Natural killer cell (primary cell): ENCODE measurements at regions not wholly inside any gene's neighbourhood (a gene's known extent, or its start where the extent isn't known, plus 50 kb on each side); places are given as distances from the start of the nearest gene placed in this dataset.
"Not testable (repeated sequence)": the region's sequence is repeated elsewhere in the genome, so short reads cannot be mapped to it uniquely, and the experiment has no call there.

Experiments used
- ATAC-seq, 3 donors: fragments of 150-1000 bp in 2 of 3; fragments of 200-7000 bp in 1 of 3; cut with Tn5 transposase; 1 replicate in 1 of 3; 2 replicates in 2 of 3; pipeline ENCODE4 v1.10.0; 2021; ENCODE audit warnings: mild to moderate bottlenecking in 2 of 3, moderate library complexity in 2 of 3
- DNase-seq, 2 donors: peaks; one replicate each; pipeline versions ENCODE4 v3.0.0 to v3.0.0-alpha.2; 2013 to 2021; ENCODE audit warnings: mixed read lengths in 1 of 2
- H3K27ac ChIP-seq: one replicate; pipeline ENCODE4 v1.5.1; 2013; ENCODE audit warnings: mild to moderate bottlenecking, low read length
- H3K27me3 ChIP-seq: one replicate; pipeline ENCODE4 v1.6.1; 2013; ENCODE audit warnings: low read length; ENCODE audit not compliant: control insufficient read depth, insufficient read depth
- H3K36me3 ChIP-seq: one replicate; pipeline ENCODE4 v1.6.1; 2013; ENCODE audit warnings: low read length; ENCODE audit not compliant: control insufficient read depth, insufficient read depth
- H3K4me1 ChIP-seq: one replicate; pipeline ENCODE4 v1.6.1; 2013; ENCODE audit warnings: low read length; ENCODE audit not compliant: control insufficient read depth, insufficient read depth
- H3K4me3 ChIP-seq: one replicate; pipeline ENCODE4 v1.5.1; 2013; ENCODE audit warnings: low read length
- H3K9me3 ChIP-seq: one replicate; pipeline ENCODE4 v1.6.1; 2013; ENCODE audit warnings: low read length; ENCODE audit not compliant: control insufficient read depth, insufficient read depth
- H3K27ac Mint-ChIP-seq, 2 donors: one replicate each; pipeline ENCODE4 v1.8.0; 2022; ENCODE audit warnings: mild to moderate bottlenecking in 2 of 2, mixed read lengths in 2 of 2, moderate library complexity in 1 of 2
- H3K27me3 Mint-ChIP-seq, 2 donors: one replicate each; pipeline ENCODE4 v1.8.0; 2022; ENCODE audit warnings: low read depth in 2 of 2, mixed read lengths in 2 of 2
- H3K36me3 Mint-ChIP-seq: one replicate; pipeline ENCODE4 v1.8.0; 2022; ENCODE audit warnings: mixed read lengths
- H3K4me1 Mint-ChIP-seq, 2 donors: one replicate each; pipeline ENCODE4 v1.8.0; 2022; ENCODE audit warnings: mixed read lengths in 2 of 2
- H3K4me3 Mint-ChIP-seq: one replicate; pipeline ENCODE4 v1.8.0; 2022; ENCODE audit warnings: mild to moderate bottlenecking, moderate library complexity, mixed read lengths
- H3K9me3 Mint-ChIP-seq, 2 donors: one replicate each; pipeline ENCODE4 v1.8.0; 2022; ENCODE audit warnings: mixed read lengths in 2 of 2
- CTCF ChIP-seq: fragments of 200-600 bp; IDR thresholded peaks from one replicate; pipeline ENCODE4 v1.8.0; 2022; ENCODE audit warnings: antibody characterized with exemption
- WGBS: methylation state at CpG from one replicate; pipeline ENCODE4 v1.1.7; 2013; ENCODE audit warnings: missing lambda C conversion rate; ENCODE audit not compliant: insufficient coverage; 5-methylcytosine and 5-hydroxymethylcytosine counted together
- intact Hi-C: fragments of 100-400 bp; cut with micrococcal nuclease; formaldehyde crosslinking; loops from one replicate; pipeline ENCODE4 v1.14.2; 2022

DNA sequence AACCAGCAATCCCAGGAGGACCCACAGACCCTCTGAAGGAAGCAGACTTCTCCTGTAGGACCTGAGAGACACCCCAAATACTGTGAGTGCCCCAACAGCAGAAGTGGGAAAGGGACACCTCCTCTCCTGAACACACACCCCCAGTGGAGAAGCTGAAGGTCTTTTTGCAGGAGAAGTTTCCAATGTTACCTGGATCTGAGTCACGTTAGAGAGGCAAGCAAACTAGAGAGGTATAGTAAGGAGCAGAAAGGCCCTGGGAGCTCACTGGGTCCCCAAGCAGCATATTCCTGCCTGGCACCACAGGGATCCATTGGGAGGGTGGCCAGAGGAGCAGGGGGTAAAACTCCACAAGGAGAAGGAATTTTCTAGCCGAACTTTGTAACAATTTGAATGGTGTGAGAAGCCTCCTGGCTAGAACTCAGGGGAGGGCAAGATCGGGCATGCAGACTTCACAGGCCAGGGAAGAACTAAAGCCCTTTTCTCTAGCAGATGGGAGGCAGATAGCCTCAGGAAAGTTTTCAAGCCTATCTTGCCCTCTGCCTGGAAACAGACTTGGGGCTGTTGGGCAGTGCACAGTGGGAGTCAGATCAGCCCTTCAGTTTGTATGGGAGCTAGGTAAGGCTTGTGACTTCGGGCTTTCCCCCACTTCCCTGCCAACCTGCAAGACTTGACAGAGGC, 68.2 kb upstream of the SSTR4 start:
- Mint-ChIP-seq H3K9me3 (no peaks in the 10 kb centered on the region), H3K27ac (no peak overlapping the region), H3K4me1 (no peaks in the 10 kb centered on the region), H3K27me3 (peaks cover 12 to 16% of the 10 kb centered on the region in 2 donors), H3K4me3 (no peak overlapping the region), H3K36me3 (no peaks in the 10 kb centered on the region)
- Histone ChIP-seq H3K4me1 (no peaks in the 10 kb centered on the region), H3K27me3 (no peaks in the 10 kb centered on the region), H3K9me3 (no peaks in the 10 kb centered on the region), H3K27ac (no peak overlapping the region), H3K36me3 (no peaks in the 10 kb centered on the region), H3K4me3 (no peak overlapping the region)
- no peak for TF ChIP-seq CTCF
- 85% methylated on average over 4 of the region's 4 CpGs for WGBS
- intact Hi-C loops = no loop called here
- ATAC-seq (no peak), DNase-seq (no peak)

DNA sequence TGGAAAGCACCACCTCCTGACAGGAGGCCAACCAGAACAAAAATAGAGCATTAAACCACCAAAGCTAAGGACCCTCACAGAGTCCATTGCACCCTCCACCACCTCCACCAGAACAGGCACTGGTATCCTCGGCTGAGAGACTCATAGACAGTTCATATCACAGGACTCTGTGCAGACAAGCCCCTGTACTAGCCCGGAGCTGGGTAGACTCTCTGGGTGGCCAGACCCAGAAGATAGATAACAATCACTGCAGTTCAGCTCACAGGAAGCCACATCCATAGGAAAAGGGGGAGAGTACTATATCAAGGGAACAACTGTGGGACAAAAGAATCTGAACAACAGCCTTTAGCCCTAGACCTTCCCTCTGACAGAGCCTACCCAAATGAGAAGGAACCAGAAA, 67.4 kb upstream of the SSTR4 start:
- WGBS = 81% methylated on average over 2 of the region's 2 CpGs
- H3K9me3 ChIP-seq, H3K4me1 ChIP-seq, intact Hi-C loops, H3K27me3 ChIP-seq, H3K4me1 Mint-ChIP-seq, DNase-seq, H3K9me3 Mint-ChIP-seq, H3K4me3 Mint-ChIP-seq, H3K36me3 ChIP-seq, H3K36me3 Mint-ChIP-seq, H3K27ac ChIP-seq, H3K27ac Mint-ChIP-seq, H3K4me3 ChIP-seq, ATAC-seq: not testable (repeated sequence)
- peaks cover 12 to 16% of the 10 kb centered on the region in 2 donors for H3K27me3 Mint-ChIP-seq

GRCh38 chr20:22969031-22969430, 66.1 kb upstream of the SSTR4 start:
- H3K27me3 Mint-ChIP-seq = peaks cover 12 to 16% of the 10 kb centered on the region in 2 donors
- ATAC-seq, DNase-seq, H3K4me1 ChIP-seq, H3K27ac ChIP-seq, H3K4me3 ChIP-seq, H3K9me3 ChIP-seq, H3K36me3 Mint-ChIP-seq, H3K27me3 ChIP-seq, H3K36me3 ChIP-seq, intact Hi-C loops, H3K9me3 Mint-ChIP-seq, H3K4me3 Mint-ChIP-seq, H3K4me1 Mint-ChIP-seq, H3K27ac Mint-ChIP-seq: not testable (repeated sequence)
- 75% methylated on average over 1 of the region's 1 CpG for WGBS

GRCh38 chr20:22971077-22971476, 64.0 kb upstream of the SSTR4 start:
- DNase-seq, H3K4me1 ChIP-seq, ATAC-seq, intact Hi-C loops, H3K36me3 ChIP-seq, H3K4me3 ChIP-seq, H3K9me3 Mint-ChIP-seq, H3K4me1 Mint-ChIP-seq, H3K9me3 ChIP-seq, H3K27me3 ChIP-seq, H3K27ac Mint-ChIP-seq, H3K27ac ChIP-seq, H3K4me3 Mint-ChIP-seq, H3K36me3 Mint-ChIP-seq: not testable (repeated sequence)
- H3K27me3 Mint-ChIP-seq = peaks cover 16% of the 10 kb centered on the region in 2 donors
- 36% methylated on average over 2 of the region's 2 CpGs for WGBS

DNA sequence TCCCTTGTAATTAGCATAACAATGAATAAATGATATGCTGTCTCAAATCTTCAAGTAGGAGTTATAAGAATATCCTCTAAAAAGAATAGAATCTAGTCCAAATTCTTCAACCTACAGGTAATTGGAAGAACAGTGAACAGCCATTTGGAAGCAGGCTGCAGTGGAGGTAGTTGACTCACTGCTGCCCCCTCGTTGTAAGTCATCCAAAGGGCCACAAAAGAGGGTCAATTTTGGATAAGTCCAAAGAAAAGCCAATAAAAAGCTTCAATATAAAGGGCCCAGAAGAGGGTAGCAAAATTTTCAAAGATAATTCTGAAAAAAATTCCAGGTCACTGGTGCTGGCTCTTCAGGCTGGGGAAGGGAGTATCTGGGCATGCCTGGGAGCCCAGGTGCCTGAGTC, 60.8 kb upstream of the SSTR4 start:
- H3K27ac ChIP-seq = no peak overlapping the region
- no peaks in the 10 kb centered on the region for H3K4me1 ChIP-seq
- no peaks in the 10 kb centered on the region for H3K9me3 ChIP-seq
- DNase-seq (no peak), ATAC-seq (no peak)
- H3K4me3 ChIP-seq = no peak overlapping the region
- intact Hi-C loops = no loop called here
- Mint-ChIP-seq H3K27me3 (peaks cover 0 to 8% of the 10 kb centered on the region in 2 donors), H3K27ac (no peak overlapping the region), H3K4me1 (no peaks in the 10 kb centered on the region), H3K36me3 (no peaks in the 10 kb centered on the region), H3K4me3 (no peak overlapping the region), H3K9me3 (no peaks in the 10 kb centered on the region)
- H3K36me3 ChIP-seq = no peaks in the 10 kb centered on the region
- no peak for TF ChIP-seq CTCF
- H3K27me3 ChIP-seq = no peaks in the 10 kb centered on the region
- WGBS = 10% methylated on average over 1 of the region's 1 CpG
